Sigmoid colon (tissue), 3 donors: ENCODE measurements at regions not wholly inside any gene's neighbourhood (a gene's known extent, or its start where the extent isn't known, plus 50 kb on each side); places are given as distances from the start of the nearest gene placed in this dataset.

Source experiments
- POLR2A ChIP-seq, 2 donors: fragments of 450-650 bp; IDR thresholded peaks; one replicate each; pipeline ENCODE4 v1.6.1; 2016; ENCODE audit warnings: antibody characterized with exemption in 2 of 2, mild to moderate bottlenecking in 2 of 2, moderate library complexity in 2 of 2
- TF ChIP-seq, protein P1 (sequence below), 4 experiments: fragments of 450-650 bp in 3 of 4; fragments of 200-600 bp in 1 of 4; IDR thresholded peaks; one replicate each; pipeline ENCODE4 v1.5.1; 2016 to 2019; ENCODE audit warnings: antibody characterized with exemption in 4 of 4, mild to moderate bottlenecking in 3 of 4, moderate library complexity in 2 of 4

DNA sequence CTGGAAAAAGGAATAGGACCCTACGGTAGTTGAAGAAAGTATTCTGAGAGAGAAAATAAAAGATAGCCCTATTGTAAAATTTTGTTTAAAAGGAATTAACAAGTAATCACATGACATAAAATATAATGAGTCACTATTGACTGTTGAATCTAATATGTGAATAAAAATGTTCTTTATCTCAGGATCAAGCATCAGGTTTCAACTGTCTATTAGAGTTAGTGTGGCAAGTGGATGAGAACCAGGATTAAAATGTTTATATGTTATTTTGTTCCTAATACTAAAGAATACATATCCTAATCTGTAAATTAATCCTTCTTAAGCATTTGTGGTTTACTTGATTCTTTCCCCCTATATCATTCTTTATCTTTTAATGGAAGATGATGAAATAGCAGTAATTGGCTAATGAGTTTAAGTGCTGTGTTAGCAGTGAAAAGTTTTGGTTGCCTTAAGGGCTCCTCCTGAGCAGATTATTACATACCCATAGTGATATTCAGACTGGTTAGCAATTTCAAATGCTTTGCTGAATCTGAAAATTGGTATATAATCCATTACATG is 101.8 kb upstream of the BCHE start:
- TF ChIP-seq, protein P1, sequence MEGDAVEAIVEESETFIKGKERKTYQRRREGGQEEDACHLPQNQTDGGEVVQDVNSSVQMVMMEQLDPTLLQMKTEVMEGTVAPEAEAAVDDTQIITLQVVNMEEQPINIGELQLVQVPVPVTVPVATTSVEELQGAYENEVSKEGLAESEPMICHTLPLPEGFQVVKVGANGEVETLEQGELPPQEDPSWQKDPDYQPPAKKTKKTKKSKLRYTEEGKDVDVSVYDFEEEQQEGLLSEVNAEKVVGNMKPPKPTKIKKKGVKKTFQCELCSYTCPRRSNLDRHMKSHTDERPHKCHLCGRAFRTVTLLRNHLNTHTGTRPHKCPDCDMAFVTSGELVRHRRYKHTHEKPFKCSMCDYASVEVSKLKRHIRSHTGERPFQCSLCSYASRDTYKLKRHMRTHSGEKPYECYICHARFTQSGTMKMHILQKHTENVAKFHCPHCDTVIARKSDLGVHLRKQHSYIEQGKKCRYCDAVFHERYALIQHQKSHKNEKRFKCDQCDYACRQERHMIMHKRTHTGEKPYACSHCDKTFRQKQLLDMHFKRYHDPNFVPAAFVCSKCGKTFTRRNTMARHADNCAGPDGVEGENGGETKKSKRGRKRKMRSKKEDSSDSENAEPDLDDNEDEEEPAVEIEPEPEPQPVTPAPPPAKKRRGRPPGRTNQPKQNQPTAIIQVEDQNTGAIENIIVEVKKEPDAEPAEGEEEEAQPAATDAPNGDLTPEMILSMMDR (IDR thresholded peaks at IDR 0.05): no peak
- no peak for TF ChIP-seq POLR2A (IDR thresholded peaks at IDR 0.05)
